ENCODE measurements at regions not wholly inside any gene's neighbourhood (a gene's known extent, or its start where the extent isn't known, plus 50 kb on each side); places are given as distances from the start of the nearest gene placed in this dataset.
"Not testable (repeated sequence)": the region's sequence is repeated elsewhere in the genome, so short reads cannot be mapped to it uniquely, and the experiment has no call there.

GRCh38 chrX:65891817-65892216 lies 148.1 kb downstream of the VSIG4 start:
- ATAC-seq; DNase-seq; intact Hi-C loops (cut with micrococcal nuclease): not testable (repeated sequence)

GRCh38 chrX:65888150-65888549 lies 151.7 kb downstream of the VSIG4 start:
- intact Hi-C loops (cut with micrococcal nuclease); DNase-seq; ATAC-seq: not testable (repeated sequence)

GRCh38 chrX:65883556-65883955 lies 156.3 kb downstream of the VSIG4 start:
- DNase-seq (no peak), ATAC-seq (no peak)
- intact Hi-C loops (cut with micrococcal nuclease) = no loop called here

GRCh38 chrX:65879977-65880799 lies 159.7 kb downstream of the VSIG4 start:
- DNase-seq = no peak
- intact Hi-C loops (cut with micrococcal nuclease) = no loop called here
- no peak for ATAC-seq

- ATAC-seq = no peak
- DNase-seq = no peak
- intact Hi-C loops (cut with micrococcal nuclease) = no loop called here
Observed at GRCh38 chrX:65878456-65878855, 161.4 kb downstream of the VSIG4 start.

- intact Hi-C loops (cut with micrococcal nuclease) = no loop called here
- DNase-seq = no peak
- ATAC-seq = no peak
Observed at GRCh38 chrX:65877953-65878352, 161.9 kb downstream of the VSIG4 start.

- DNase-seq; intact Hi-C loops (cut with micrococcal nuclease); ATAC-seq: not testable (repeated sequence)
Observed at GRCh38 chrX:65875614-65876013, 164.3 kb downstream of the VSIG4 start.

- no peak for DNase-seq
- no peak for ATAC-seq
- intact Hi-C loops (cut with micrococcal nuclease) = no loop called here
Observed at GRCh38 chrX:65874765-65875164, 165.1 kb downstream of the VSIG4 start.

- no peak for ATAC-seq
Observed at GRCh38 chrX:65874110-65874509, 165.8 kb downstream of the VSIG4 start.

GRCh38 chrX:65873385-65873784 lies 166.5 kb downstream of the VSIG4 start:
- intact Hi-C loops (cut with micrococcal nuclease) = no loop called here
- ATAC-seq (no peak), DNase-seq (no peak)

More at GRCh38 chrX:65874110-65874509, 165.8 kb downstream of the VSIG4 start:
- no peak for DNase-seq
- intact Hi-C loops (cut with micrococcal nuclease) = no loop called here

GRCh38 chrX:65871671-65872311 lies 168.1 kb downstream of the VSIG4 start:
- intact Hi-C loops (cut with micrococcal nuclease) = no loop called here
- DNase-seq = no peak

GRCh38 chrX:65870544-65870943 lies 169.3 kb downstream of the VSIG4 start:
- ATAC-seq; intact Hi-C loops (cut with micrococcal nuclease); DNase-seq: not testable (repeated sequence)

More at GRCh38 chrX:65871671-65872311, 168.1 kb downstream of the VSIG4 start:
- ATAC-seq = no peak

- DNase-seq = no peak
- no peak for ATAC-seq
- intact Hi-C loops (cut with micrococcal nuclease) = no loop called here
Observed at GRCh38 chrX:65866773-65867172, 173.1 kb downstream of the VSIG4 start.

- intact Hi-C loops (cut with micrococcal nuclease) = no loop called here
- ATAC-seq (no peak), DNase-seq (no peak)
Observed at GRCh38 chrX:65866146-65866545, 173.7 kb downstream of the VSIG4 start.

- no peak for ATAC-seq
- intact Hi-C loops (cut with micrococcal nuclease) = no loop called here
- no peak for DNase-seq
Observed at GRCh38 chrX:65862638-65863037, 177.2 kb downstream of the VSIG4 start.

GRCh38 chrX:65859299-65859698 lies 180.6 kb downstream of the VSIG4 start:
- intact Hi-C loops (cut with micrococcal nuclease) = no loop called here
- no peak for ATAC-seq
- DNase-seq = no peak

GRCh38 chrX:65854437-65854836 lies 185.4 kb downstream of the VSIG4 start:
- intact Hi-C loops (cut with micrococcal nuclease); ATAC-seq; DNase-seq: not testable (repeated sequence)

GRCh38 chrX:65851306-65851705 lies 183.9 kb downstream of the MSN start:
- intact Hi-C loops (cut with micrococcal nuclease); ATAC-seq; DNase-seq: not testable (repeated sequence)

GRCh38 chrX:65850821-65851220 lies 183.4 kb downstream of the MSN start:
- intact Hi-C loops (cut with micrococcal nuclease); ATAC-seq; DNase-seq: not testable (repeated sequence)

GRCh38 chrX:65846974-65847373 lies 179.5 kb downstream of the MSN start:
- ATAC-seq (no peak), DNase-seq (no peak)
- intact Hi-C loops (cut with micrococcal nuclease) = no loop called here
